Activated CD4-positive, alpha-beta T cell treated with anti-CD3 and anti-CD28 coated beads, Interleukin-2, amount 50 U/mL, for 24 hours (primary cell): ENCODE measurements at regions not wholly inside any gene's neighbourhood (a gene's known extent, or its start where the extent isn't known, plus 50 kb on each side); places are given as distances from the start of the nearest gene placed in this dataset.
"Not testable (repeated sequence)": the region's sequence is repeated elsewhere in the genome, so short reads cannot be mapped to it uniquely, and the experiment has no call there.

Experiments used
- DNase-seq, 2 donors: peaks; one replicate each; pipeline ENCODE4 v3.0.0-alpha.2; 2020; ENCODE audit warnings: low read depth in 1 of 2, low spot score in 1 of 2

DNA sequence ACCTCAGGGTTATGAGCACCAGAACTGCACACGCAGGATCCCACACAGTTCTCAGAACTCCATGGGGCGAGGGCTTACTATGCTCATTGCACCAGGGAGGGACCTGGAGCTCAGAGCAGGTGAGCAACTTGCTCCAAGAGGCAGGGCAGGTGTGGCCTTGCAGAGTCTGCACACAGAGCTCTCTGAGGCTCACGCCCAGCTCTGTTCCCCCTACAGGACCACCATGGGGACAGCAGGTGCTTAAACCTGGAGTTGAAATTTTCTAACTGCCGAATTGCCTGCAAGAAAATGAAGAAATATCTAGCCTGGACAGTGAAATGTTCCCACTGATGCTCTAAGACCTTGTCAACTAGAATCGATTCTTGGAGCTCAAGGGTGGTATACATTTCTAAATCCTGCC is 49.9 kb upstream of the MSMB start:
- not testable (repeated sequence) for DNase-seq

DNA sequence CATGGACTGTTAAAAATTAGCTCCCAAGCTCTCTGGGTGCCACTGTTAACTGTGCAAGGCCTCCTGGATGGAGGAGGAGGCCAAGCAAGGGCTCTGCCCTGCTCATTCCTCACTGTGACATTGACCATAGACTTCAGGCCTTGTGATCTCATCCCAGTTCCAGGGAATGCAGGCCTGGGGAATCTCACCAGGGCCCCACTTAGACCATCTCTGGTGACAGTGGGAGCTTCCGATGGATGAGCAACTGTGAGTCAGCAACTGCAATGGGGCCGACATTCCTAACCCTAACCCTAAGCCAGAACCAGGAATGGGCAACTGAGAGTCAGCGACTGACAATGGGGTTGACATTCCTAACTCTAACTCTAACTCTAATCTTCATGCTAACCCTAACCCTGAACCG is 50.4 kb upstream of the MSMB start:
- no peak for DNase-seq

DNA sequence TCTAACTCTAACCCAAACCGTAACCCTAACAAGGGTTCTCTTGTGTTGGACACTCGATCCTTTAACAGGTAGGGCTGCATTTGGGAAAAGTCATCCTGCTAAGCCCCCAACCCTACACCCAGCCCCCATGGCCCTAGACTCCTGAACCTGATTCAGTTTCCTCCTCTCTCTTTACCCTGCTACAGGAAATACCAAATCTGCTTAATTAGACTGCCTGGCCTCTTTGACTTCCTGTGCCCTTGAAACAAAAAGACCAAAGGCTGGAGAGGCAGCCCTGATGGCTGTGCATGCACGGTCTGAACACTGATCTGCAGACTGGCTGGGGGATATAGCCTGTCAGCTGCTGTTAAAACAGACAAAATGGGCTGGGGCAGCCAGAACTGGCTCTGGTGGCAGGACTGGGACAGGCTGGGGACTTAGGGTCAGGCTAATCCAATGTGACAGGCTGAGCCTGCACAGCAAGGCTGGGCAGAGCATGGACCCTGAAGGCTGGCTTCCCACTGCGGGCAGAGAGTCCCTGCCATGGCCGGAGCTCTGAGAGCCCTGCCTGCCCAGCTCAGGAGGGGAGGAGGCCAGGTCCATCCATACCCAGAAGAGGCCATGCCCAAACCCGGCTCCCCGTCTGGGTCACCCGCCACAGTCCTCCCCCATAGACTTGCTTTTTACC is 51.0 kb upstream of the MSMB start:
- no peak for DNase-seq

DNA sequence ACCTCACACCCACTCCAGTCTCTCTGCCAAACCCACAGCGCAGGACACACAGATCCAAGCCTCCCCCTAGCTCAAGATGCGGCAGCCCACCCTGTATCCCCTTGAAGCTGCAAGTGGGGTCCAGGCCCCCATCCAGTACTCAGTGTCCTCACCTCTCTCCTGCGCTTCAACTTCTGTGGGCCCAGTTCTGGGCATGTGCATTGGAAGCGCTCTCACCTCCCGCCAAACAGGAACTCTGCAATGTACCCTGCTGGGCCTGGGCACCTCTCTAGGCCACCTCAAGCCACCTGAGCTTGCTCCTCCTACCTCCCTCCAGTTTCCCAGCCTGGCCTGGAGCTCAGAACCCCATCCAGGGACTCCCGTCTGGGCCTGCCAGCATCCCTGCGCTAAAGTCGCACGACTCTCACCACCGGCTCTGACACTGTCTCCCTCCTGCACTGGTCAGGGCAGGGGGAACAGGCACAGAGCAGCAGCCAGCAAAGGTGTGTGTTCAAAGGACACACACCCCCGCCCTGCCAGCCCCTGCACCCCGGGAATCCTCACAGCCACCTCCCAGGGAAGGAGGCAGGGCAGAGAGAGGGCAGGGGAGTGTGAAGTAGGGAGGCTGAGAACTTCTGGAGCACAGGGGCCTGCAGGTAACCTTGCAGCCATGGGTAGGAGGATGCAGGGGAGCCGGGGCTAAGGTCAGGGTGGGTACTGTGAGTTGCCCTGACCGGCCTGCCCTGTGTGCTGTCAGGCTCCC is 51.7 kb upstream of the MSMB start:
- DNase-seq: no peak

DNA sequence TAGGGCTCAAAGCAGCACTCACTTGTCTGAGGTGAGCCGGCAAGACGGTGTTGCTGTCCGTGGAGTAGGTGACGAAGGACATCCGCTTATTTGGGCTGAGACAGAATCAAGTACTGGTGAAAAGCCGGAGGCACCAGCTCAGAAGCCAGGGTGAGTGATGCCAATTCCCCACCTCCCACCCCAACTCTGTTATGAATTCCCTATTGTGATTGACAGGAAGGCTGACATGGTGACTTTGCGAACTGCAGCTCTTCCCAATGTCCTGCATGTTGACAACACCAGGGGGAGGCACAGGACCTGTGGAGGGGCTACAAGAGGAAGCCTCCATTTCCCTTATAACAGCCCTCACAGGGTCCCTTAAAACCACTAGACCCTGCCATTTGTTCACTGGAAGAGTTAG is 52.3 kb upstream of the MSMB start:
- no peak for DNase-seq

DNA sequence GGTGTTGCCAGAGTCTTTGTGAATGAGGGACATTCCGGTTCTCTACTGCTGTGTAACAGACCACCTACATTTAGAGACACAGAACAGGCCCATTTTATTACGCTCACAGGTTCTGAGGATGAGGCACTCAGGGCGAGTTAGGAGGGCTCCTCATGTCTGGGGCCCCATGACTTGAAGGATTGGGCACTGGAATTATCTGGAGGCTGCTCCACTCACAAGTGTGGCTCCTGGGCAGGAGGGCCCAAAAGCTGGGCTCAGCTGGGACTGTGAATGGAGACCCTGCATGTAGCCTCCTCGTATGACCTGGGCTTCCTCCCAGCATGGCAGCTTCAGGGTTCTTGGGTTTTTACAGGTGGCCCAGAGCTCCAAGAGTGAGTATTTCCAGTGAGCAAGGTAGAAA is 52.9 kb upstream of the MSMB start:
- DNase-seq: not testable (repeated sequence)

DNA sequence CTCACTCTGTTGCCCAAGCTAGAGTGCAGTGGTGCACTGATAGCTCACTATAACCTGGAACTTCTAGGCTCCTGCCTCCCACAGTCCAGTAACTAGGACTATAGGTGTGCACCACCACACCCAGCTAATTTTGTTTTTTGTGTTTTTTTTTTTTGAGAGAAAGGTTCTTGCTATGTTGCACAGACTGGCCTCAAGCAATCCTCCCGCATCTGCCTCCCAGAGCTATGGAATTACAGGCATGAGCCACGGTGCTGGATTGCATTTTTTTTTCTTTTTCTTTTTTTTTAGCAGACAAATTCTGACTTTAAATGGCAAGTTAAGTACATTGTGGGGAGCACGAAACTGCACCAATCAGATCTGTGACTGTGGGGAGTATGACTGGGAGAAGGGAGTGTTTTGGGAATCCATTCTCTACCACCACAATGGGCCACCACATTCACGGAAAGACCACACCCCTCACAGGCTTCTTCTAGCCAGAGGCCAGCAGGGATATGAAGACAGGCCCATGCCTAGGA is 58.1 kb upstream of the MSMB start:
- no peak for DNase-seq

DNA sequence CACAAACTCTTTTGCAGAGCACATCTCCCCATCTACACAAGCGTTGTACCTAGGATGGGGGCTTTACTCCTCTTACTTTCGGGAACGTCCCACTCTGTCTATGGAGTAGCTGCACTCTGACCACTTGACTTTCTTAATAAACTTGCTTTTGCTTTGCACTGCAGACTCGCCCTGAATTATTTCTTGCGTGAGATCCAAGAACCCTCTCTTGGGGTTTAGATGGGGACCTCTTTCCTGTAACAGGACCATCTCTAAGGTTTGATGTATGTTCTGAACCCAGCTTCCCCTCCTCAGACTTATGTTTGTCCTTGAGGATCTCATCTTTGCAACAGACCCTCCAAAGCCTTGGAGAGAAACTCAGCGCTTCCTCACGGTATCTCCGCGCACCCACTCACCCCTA is 59.3 kb upstream of the MSMB start:
- not testable (repeated sequence) for DNase-seq

DNA sequence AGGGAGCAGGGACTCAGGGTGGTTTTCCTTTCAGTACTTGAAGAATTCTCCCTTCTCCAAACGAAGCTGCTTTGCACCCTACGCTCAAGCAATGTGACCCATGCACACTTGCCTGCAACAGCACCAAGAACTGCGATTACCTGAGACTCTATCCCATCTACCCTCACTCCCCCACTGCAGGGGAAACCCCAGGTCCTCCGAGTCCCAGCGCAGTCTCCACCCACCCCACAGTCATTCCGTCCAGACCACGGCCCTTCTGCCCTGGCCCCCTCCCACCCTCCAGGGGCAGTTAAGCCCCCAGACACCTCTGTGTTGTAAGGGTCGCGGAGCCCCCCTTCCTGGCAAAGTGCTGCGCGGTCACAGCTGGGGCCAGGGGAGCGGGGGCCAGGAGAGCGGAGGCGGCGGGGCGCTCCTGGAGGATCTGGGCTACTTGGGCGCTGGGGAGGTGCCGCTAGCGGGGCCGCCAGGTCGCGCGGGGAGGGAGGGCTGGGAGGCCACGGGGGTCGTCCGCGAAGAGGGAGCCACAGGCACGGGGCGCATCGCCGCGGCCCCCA is 59.9 kb upstream of the MSMB start:
- not testable (repeated sequence) for DNase-seq

DNA sequence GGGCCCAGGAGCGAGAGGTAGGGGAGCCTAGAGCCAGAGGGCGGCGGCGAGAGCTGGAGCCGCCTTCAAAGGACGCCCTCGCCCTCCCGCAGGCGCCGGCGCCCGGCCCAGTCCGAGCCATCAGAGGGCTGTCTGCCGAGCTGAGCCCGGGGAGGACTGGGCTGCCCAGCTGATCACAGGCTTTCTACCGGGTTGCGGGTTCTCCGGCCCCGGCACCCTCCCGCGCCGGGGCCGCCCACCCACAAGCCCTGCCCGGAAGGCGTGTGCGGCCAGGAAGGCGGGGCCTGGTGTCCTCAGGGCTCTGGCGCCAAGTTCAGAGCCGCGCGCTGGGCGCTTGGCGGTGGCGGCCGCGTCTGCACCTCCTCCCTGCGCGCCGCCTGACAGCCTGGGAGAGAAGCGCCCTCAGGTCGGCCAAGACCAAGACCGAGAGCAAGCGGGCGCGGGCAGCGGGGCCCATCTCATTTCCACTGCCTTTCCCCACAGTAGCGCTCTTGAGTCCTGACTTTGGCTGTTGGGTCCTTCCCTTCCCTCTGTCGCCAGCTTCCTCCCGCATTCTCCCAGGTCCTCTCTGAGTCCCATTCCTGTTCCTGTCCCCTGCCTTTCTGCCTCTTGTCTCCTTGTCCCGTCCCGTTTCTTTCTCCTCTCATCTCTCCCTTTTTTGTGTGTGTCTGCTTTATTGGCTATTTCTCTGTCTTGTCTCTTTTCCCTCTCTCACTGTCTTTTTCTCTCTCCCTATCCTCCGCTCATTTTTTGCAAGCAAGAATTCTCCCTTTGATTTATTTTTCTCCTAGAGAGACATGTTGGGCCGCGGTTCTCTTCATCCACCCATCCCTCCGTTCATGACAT is 60.6 kb upstream of the MSMB start:
- no peak for DNase-seq

DNA sequence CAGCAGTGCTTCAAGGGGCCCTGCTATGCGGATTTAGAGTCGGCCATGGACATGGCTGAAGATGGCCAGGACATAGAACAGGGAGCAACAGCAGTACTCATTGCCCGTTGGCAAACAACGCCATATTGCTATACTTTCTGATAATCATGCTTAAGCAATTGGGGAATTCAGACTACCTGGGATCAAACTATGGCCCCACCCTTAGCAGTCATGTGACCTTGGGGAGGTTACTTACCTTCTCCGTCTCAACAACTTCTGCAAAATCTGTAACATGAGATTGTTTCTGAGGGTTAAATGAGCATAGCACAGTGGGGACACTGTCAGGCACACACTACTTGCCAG is 62.1 kb upstream of the MSMB start:
- DNase-seq: not testable (repeated sequence)

DNA sequence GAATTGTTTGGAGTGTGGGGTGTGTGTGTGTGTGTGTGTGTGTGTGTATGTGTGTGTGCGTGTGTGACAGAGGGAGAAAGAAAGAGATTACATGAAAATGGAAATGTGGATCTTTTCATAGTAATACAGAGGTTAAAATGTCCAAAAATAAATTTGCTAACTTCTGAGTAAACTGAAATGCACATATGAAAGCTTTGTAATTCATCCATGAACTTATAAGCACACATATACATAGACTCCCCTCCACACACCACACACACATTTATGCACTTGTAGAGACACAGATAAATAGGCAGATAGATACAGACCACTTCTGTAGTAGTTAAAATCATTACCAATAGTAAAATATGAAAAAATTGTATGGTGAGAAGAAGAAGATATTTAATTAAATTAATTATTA is 108.2 kb upstream of the MSMB start:
- DNase-seq: not testable (repeated sequence)

DNA sequence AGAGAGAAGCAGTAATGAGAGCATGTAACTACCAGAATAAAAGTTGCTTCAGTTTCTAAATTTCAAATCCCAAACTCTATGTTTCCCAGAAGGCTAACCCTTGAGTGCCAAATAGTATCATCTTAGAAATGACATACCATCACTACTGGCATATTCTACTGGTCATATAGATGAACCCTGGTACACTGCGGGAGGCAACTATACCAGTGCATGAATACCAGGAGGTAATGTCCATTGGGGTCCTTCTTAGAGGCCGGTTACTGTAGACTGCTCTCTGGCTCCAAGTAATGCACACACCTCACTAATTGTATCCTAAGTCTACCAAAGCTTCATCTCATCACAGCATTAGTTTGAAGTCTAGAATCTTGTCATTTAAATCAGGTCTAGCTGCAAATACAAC is 108.6 kb upstream of the MSMB start:
- DNase-seq: not testable (repeated sequence)

DNA sequence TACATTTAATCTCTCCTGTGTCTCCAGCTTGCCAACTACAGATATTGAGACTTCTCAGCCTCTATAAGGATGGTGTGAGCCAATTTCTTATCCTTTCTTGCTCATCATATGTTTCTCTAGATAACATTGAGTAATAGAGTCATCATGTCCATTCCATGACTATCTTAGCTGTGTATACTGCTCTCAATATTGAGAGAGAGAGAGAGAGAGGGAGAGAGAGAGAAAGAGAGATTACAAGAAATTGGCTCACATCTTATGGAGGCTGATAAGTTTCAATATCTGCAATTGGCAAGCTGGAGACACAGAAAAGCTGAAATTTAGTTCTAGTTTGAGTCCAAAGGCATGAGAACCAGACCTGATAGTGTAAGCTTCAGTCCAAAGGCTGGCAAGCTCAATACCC is 110.8 kb upstream of the MSMB start:
- not testable (repeated sequence) for DNase-seq

DNA sequence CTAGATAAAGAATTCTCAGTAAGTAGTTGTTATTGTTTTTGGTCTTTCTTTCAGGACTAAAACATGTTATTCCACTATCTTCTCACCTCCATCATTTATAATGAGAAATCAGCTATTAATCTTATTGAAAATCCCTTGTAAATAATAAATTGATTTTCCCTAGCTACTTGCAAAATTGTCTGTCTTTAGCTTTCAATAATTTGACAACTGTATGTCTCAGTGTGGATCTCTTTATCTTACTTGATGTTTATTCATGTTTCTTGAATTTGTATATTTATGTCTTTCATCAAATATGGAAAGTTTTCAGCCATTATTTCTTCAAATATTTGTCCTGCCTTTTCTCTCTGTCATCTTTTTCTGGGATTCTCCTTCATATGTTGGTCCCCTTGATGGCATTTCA is 117.1 kb upstream of the ANTXRL start:
- DNase-seq: no peak

DNA sequence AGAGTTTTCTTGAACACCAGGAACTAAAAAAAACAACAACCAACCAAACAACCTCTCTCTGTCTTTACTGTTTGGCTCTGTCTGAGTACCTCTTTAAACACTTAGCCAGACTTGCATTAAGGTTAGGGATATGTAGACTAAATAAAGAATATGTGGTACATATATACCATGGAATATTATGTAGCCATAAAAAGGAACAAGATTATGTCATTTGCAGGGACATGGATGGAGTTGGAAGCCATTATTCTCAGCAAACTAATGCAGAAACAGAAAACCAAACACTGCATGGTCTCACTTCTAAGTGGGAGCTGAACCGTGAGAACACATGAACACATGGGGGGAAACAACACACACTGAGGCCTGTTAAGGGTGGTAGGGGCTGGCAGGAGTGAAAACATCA is 116.0 kb upstream of the ANTXRL start:
- DNase-seq: no peak

DNA sequence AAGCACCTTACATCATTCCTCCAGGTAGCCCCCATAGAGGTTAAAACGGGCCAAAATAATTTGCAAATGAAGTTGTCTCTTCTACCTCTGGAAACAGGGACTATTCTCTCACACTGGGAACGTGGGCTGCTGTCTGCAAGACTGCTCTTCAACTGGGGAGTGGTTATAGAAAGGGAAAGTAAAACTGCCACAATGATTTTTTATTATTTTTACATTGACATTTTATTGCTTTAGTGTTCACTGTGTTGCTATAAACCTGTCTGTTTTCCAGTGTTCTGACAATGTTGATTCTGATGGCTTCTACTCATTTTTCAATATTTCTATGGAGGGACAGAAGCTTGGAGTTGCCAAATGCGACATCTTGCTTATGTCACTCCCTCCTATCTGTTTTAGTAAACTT is 115.1 kb upstream of the ANTXRL start:
- DNase-seq: no peak

DNA sequence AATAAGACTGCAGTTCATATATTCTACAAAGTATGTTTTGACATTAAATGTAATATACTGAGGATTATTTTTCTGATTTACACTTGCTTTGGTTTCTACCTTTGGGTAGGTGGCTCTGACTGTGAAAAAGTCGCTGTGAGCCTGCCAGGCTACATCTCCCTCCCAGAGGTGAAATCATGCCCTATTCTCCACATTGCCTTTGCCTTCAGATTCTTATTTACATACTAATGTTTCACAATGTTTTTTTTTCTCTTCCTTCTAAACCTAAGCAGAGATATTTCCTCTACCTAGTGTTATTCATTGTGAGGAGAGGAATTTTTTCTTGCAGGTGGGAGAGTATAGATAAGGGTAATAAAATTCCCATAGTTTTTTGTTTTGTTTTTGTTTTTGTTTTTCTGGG is 111.5 kb upstream of the ANTXRL start:
- DNase-seq: no peak

DNA sequence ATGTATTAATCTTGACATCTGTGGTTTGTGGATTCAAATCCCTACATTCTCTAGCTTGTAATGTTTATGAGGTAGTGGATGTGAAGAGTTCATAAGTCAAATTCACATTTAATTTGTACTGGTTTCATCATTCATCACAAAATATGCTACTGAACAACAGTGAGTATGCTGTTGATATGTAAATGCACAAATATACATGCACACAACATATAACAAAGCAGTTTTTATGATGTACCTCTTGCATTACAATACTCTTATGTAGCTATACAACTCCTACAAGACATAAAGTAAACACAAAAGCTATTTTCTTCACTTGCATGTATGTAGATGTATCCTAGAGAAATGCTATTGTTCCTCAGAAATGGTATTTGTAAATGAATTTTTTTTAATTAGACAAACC is 111.0 kb upstream of the ANTXRL start:
- no peak for DNase-seq

DNA sequence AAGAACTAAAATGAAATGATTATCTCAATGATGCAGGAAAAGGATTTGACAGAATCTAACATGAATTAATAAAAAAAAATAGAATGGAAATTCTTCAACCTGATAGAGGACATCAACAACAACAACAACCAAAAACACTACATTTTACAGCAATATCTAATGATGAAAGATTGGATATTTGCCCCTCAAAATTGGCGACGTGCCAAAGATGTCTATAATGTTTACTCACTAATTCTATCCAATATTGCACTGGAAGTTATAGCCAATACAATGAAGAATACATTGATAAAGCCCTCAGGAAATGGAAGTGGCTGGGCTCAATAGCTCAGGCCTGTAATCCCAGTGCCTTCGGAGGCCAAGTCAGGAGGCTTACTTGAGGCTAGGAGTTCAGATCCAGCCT is 99.4 kb upstream of the ANTXRL start:
- not testable (repeated sequence) for DNase-seq

DNA sequence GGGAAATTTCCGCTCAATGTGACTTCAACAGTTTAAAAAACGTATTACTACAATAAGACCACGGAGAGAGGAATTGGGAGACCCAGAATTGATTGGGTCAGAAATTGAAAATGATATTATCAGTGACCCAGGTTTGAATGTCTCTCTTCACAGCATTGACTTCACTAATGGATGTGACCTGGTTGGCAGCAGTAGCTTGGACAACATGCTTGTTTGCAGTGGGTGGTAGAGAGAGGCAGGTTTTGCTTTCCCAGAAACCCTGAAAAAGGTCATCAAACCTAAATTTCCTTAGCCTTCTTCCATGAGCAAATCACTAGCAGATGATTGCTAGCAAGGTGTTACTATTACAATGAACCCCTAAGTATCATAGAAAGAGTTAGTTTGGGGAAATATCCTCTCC is 89.7 kb upstream of the ANTXRL start:
- no peak for DNase-seq

DNA sequence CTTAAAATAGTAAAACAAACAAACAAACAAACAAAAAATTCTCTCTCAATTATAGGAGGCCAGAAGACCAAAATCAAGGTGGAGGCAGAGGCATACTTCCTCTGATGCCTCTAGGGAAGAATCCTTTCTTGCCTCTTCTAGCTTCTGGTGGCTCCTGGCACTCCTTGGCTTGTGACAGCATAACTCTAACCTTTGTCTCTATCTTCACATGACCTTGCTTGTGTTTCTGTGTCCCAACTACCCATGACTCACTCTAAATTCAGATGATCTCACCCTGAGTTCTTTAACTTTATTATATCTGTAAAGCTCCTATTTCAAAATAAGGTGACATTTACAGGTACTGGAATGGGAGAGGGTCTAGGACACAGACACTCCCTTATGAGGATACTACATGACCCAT is 88.3 kb upstream of the ANTXRL start:
- DNase-seq: no peak
